ENCODE measurements at regions not wholly inside any gene's neighbourhood (a gene's known extent, or its start where the extent isn't known, plus 50 kb on each side); places are given as distances from the start of the nearest gene placed in this dataset.
"Not testable (repeated sequence)": the region's sequence is repeated elsewhere in the genome, so short reads cannot be mapped to it uniquely, and the experiment has no call there.

DNA sequence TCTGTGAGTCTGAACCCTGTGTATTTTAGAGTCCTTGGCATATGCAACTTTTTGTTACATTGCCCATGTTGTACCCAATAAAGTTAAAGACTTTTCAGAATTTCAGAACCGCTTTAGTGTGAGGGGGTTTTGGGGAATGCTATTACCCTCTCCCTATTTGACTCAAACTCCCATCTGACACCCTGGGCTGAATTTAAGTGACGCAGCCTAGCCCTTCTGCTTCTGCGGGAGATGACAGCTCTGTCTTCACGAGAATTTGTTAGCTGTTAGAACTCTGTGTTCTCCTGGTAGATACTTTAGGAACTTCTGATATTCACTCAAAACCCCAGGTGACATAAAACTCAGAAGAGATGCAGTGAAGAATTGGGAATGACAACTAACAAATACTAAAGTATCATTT is 500.6 kb upstream of the ID4 start:
- no peak for DNase-seq

DNA sequence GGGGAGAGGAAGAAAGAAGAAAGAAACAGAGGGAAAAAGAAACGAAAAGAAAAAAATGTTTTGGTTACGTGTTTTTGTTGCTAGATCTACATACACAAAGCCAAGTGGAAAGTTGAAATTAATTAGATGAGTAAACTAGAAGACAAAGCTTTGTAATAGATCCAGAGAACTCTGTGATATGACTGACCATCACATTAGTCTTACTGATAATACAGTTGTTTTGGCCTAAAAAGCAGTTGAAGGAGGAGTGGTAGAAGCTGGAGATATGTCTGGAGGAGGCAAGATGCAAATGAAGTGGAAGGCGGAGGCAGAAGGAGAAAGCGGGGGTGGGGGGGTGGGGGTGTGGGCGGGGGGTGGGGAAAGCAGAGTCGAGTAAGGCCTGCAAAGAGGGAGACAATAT is 500.1 kb upstream of the ID4 start:
- DNase-seq, result no peak

DNA sequence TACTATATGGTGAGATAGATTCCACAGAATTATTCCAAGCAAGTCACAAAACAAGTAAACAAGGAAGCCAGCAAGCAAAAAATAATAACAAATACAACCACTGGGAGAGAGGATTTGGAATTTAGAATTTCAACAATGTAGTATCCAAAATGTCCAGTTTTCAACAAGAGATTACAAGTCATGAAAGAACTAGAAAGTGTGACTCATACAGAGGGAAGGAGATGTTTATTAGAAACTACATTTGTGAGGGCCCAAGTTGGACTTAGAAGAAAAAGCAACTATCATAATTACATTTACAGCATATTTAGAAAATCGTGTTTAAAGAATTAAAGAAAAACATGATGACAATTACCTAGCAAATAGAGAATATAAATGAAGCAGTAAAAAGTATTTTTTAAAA is 494.6 kb upstream of the ID4 start:
- no peak for DNase-seq

DNA sequence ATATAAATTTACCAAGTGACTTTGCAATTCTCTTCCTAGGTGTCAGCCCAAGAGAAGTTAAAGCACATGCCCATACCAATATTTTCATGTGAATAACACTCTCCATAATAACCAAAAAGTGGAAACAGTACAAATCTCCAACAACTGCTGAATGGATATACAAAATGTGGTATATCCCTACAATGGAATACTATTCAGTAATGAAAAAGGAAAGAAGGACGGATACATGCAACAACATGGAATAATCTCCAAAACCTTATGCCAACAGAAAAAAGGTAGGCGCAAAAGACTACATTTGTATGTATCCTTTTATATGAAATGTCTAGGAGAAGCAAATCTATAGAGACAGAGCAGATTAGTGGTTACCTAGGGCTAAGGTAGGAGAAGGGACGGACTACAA is 487.7 kb upstream of the ID4 start:
- DNase-seq, result no peak

DNA sequence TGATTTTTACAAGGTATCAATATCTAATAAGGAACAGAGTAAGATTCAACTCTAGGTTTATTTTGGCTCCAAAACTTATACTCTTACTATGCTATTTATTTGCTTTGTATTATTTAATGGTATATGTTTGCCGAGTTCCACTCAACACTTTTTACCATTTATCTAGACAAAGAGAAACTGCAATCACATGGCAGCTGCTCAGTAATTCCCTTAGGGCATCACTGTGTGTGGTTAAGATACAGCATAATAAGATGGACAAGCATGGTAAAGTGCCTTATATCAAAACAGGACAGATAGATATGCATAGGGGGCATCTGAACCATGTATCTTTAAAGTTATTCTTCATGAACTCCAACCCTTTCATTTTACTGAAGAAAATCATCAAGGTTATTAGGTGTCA is 483.0 kb upstream of the ID4 start:
- DNase-seq, result no peak

DNA sequence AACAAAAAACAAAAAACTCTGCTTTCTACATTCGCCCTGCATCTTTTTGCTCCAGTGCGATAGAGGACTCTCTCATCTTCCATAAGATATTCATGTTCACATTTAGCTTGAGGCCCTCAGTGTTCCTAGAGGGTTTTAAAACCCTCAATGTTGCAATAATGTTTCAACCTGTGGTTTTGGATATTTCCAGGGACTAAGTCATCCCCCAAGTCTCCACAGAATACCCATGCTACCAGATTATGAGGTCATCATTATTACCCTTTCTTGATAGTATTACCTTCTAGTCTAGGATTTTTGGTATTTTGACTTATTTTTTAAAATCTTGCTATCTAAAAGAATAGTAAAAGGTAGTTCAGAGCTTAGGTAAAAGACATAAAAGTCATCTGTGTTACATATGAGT is 480.5 kb upstream of the ID4 start:
- DNase-seq, result no peak

DNA sequence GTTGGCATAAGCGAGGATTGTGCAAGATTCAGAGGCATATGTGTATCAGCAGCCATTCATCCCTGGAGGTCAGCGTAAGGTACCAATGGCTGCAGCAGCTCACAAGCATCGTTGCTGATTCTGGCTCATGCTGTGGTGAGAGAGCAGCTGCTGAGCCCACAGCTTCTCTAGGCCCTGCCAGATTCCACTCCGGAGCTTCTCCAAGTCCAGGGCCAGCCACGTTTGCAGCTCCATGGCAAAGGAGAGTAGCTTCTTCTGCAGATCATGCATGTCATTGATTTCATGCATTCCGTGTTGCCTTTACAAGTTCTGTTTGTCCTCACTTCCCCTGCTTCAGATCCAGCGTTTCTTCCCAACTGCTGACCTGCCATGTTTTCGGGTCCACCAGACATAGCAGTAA is 474.8 kb upstream of the ID4 start:
- no peak for DNase-seq

DNA sequence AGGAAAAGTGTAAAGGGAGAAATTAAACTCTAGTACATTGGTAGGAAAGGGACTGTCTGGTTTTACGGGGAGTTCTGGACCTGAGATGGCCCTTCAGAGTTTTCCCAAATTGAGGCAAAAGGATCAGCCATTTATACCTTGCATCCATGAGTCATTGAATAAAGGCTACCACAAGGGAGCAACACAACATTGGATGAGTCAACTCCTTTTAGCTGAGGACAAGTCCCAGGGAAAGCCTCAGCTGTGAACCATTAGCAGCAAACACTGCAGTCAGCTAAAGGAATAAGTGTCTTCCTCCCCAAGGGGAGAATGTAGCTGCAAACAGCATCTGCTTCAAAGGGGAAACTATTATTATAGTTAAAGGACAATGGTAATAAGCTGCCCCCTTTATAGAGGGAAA is 468.7 kb upstream of the ID4 start:
- DNase-seq, result no peak

DNA sequence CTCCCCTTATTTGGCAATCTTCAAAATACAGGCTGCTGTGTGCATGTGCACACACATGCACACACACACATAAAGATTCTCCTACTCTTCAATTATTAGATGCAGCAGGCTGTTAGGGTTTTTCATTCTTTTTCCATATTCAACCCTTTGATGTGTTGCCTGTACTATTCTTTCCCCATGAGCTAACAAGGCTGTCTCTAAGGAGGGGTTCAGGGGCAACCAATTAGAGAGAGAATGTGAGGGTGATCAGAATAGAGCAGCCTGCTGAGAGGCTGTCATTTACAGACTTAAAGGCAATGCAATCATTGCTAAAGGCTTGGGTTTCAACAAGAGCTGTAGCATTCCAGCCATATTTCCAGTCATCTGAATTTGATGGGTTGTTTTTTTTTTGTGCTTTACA is 467.4 kb upstream of the ID4 start:
- DNase-seq, result no peak

DNA sequence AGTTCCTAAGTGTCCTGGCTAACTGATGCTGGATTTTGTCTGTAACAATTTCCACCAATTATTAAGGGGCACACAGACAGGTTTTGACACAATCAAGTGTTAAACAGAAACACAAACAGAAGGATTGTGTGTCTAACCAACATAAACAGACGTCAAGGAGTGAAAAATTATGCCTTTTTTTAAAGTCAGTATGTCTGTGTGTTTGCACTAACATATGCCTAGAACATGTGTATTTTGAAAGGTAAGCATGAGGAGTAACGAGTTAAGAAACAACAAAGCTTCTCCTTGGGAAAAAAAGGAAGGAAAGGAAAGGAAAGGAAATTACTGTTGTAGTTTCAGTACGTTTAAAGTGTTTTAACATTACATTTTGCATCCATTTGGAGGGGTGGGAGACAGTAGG is 466.3 kb upstream of the ID4 start:
- no peak for DNase-seq

DNA sequence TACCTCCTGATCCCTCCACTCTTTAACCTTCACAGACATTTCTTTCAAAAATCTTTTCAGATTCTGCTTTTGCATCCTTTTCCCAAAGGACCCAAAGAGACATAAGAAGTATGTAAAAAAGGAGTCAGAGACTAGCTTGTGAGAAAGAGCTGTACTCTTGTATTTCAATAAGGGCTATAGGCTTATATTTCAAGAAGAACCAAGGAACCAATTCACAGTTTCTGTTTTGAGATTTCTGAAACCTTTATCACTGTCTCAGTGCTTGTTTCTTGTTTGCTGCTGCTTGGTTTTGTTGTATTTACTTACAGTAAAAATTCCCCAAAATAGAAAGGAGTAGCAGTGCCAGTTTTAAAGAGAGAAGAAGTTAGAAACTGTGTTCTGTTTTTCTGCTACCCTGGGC is 461.6 kb upstream of the ID4 start:
- DNase-seq, result no peak

DNA sequence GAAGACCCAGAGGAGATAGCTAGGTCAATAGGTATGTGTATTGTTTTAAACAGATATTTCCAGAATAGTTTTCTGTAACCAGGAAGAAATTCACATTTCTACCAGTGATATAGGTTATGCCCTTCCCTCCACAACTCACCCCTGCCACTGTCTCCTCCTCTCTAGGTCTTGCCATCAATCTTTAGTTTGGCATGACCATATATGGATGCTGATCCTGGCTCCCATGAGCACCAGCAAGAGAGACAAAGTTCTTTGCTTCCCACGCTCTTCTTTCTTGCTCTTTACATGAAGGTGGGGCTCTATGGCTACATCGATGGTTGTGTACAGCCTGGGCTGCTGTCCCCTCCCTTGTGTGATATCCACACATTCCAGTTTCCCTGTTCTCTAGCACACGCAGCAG is 459.4 kb upstream of the ID4 start:
- no peak for DNase-seq

DNA sequence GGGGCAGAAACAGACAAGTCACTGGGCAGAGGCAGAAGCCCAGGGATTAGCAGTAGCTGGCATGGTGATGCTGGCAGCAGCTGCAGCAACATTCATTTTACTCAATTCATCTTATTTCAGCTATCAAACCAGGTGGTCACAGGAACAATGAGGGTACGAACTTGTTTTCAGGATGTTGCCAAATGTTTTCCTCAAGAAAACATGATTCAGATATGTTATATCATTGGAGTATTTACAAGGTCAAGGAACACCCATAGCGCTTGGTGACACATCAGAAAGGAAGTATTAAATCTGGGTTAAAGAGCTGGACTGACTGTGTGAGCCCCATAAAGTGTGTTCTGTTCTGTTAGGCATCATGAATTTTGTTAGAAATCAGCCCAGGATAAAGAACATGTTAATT is 456.9 kb upstream of the ID4 start:
- no peak for DNase-seq

DNA sequence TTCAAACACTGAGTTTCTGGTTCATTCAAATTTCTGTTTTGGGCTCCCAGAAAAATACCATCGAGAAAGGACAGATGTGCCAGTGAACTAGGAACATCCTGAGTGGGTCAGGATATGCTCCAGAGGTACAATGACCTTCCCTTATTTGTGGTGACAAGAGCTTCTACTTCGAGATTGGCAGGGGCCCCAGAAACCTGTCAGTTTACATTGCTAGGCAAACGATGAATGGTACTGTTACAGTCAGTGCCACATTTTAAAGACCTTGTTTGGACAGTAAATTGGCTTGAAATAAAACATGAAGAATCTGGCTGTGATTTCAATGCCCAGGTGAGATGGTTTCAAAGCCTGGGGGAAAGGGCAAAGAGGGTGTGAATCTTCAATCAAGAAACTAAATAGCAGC is 454.5 kb upstream of the ID4 start:
- DNase-seq, result no peak

DNA sequence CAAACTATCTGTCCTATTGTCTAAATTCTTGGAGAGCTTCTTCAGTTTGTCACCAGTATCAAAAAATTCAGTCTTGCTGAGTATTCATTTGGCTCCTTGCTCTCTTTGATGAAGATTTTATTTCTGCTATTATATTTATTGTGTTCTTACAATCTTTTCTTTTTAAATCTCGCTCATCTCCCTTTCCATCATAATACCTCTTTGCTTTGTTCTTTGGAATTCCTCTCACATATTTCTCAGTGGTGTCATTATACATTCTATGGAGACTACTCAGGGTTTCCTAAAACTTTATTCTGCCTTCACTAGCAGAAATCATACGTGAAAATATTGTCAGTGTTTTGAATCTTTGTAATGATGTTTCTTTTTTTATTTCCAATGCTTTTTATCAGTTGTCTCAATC is 445.2 kb upstream of the ID4 start:
- DNase-seq, result no peak

DNA sequence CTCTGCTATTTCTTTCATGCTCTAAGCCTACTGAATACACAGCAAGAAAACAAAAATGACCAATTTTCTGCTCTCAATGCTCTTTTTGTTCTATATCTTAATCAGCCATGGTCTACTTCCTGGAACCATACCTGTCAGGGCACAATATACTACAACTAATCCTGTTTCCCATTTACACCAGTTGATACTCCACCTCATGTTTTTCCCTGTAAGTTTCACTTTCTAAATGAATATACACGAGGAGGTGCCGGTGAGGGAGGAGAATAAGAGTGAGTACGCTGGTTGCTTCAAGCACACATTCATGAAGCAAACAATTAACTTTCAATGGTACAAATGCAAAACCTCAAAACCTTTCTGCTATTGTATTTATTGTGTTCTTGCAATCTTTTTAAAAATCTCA is 443.1 kb upstream of the ID4 start:
- no peak for DNase-seq

DNA sequence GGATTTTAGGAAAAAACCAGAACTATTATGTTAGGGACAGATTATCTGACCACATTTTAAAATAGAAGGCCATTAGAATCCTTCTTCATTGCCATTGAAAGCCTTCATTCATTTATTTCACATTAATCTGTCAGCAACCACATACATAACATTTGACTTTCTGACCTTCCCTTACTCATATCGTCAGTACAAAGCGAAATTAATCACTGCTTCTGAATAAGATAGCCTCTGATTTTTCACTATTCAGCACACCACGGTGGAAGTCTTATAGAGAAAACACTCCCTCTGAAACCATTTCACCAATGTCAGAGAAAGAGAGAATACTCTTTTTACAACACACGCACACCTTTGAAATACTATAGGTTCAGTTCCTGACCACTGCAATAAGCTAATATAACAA is 442.5 kb upstream of the ID4 start:
- no peak for DNase-seq

DNA sequence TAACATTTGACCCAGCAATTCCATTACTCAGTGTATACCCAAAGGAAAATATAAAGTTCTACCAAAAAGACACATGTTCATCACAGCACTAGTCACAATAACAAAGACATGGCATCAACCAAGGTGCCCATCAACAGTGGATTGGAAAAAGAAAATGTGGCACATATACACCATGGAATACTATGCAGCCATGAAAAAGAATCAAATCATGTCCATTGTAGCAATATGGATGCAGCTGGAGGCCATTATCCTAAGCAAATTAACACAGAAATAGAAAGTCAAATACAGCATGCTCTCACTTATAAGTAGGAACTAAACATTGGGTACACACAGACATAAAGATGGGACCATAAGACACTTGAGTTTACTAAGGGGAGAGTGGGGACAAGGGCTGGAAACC is 441.9 kb upstream of the ID4 start:
- no peak for DNase-seq

DNA sequence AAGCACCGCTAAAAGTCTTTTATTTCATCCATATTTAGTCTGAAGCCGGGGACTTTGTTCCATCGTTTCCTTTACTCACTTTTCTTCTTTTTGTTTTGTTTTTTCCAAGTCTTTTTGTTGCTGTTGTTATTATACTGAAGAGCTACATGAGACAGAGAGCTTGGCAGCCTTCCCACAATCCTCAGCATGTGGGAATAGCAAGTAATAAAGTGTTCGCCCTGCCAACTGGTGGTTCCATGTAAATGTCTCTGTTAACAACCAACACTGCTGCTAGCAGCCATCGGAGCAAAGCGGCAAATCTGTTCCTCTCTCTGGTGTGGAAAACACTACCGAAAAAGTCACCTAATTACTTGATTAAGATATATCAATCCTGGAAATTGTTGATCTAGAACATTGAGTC is 437.8 kb upstream of the ID4 start:
- DNase-seq, result no peak

DNA sequence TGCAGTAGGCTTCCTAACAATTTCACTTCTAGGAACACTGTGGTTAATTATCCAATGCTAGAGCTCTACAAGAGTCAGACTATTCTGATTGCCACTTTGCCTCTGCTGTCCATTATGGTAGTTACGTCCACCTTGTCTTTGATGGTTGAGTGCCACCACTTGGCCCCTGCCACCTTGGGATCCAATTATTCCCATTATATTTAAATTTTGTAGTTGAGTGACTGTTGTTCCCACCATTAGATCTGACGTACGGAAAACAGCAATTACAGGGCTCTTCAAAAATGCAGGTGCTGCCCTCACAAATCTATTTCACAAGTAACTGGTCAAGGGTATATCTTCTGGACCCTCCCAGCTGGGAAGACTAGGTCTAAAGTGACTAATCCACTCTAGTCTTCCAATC is 432.3 kb upstream of the ID4 start:
- not testable (repeated sequence) for DNase-seq

DNA sequence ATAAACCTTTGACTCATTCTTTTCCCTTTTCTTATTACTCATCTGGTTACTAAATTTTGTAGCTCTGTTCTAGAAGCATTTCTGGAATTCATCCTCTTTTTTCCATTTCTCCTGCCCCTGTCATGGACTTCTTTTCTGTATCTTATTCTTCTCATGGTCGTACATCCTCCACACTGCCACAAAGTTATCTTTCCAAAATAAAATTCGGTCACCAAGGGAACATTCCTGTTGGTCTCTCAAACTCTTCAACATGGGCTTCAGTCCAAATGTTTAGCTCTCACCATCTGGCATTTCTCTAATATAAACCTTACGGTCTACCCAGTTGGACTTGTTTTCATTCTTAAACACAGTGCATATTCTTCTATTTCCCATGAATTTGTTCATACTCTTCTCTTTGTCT is 428.8 kb upstream of the ID4 start:
- DNase-seq, result no peak

DNA sequence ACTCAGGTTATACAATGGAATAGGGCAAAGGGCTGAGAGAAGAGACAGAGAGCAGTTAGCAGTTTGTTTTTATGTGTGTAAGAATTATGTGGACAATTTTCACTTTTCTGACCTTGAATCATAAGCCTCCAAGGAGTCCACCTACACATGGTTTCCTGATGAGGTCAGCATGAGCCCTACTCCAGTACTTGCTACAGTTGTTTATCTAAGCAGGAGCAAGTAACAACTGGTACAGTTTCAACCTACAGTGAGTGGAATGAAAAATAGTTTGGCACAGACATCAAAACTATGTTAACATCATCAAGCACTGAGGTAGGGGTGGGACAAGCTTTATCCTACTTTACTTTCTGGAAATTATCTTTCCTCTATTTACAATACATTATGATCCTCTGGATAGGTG is 426.7 kb upstream of the ID4 start:
- no peak for DNase-seq

DNA sequence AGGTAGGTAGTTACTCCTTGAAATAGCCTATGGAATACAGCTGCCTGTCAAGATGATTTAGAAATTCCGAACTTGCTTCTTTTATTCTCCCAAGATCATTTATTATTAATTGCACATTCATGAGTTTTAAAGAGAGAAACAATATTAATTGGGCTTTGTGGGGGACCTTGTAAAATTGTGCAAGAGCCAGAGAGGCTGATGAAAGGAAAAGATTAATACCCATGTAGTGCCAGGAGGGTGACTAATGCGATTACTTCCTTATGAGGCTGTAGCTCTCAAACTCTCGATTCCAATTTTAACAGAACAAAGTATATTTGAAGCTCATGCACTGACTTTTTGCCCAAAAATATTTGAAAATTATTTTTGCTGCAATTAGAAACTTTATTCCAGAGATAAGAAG is 423.8 kb upstream of the ID4 start:
- no peak for DNase-seq

DNA sequence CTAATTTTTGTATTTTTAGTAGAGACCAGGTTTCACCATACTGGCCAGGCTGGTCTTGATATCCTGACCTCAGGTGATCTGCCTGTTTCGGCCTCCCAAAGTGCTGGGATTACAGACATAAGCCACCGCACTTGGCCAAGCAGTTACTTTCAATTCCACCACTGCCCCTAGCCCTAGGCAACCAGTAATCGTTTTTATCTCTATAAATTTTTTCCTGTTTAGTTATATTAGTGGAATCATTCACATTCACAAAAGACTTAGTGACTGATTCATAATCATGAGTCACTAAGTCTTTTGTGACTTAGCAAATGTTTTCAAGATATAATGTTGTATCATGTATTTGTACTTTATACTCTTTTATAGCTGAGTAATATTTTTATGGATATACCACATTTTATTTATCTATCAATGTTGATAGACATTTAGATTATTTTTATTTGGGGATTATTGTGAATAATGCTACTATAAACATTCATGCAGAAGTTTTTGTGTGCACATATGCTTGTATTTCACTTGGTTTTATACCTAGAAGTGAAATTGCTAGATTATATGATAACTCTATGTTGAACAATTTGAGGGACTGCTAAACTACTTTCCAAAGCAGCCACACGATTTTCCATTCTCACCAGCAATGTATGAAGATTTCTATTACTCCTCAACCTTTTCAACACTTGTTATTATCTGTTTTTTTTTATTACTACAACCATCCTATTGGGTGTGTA is 421.4 kb upstream of the ID4 start:
- no peak for DNase-seq

DNA sequence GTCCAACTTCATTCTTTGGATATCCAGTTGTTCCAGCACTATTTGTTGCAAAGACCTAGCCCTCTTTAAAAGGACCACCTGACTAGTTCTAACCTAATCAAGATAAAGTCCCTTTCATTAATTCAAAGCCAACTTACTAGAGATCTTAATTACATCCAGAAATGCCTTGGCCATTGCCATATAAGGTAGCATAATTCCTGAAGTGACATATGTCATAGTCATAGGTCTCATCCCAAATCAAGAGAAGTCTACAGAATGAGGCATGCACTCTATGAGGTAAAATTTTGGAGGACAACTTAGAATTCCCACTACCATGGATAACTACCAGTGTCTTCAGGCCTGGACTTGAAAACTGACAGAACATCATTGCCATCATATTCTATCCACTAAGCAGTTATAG is 420.4 kb upstream of the ID4 start:
- no peak for DNase-seq

DNA sequence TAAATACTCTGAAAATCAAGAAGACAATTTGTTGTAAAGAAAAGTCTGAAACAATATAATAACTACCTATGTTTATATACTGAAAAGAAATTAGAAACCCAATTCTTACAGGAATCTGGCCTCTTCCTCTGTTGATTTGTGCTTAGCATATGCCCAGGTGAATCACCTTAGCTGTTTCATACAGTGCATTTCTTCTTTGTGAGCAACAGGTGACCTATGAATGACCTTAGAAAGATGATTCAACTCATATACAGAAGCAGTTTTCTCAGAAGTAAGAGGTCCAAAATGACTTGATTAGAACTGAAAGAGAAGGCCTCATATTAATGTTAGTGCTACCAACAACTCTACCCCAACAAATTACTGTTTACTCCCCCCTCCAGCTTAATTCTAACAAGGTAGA is 419.5 kb upstream of the ID4 start:
- DNase-seq, result no peak

Data from NCI-H82 (cell line).